Tibial nerve (tissue), 3 donors: ENCODE measurements at regions not wholly inside any gene's neighbourhood (a gene's known extent, or its start where the extent isn't known, plus 50 kb on each side); places are given as distances from the start of the nearest gene placed in this dataset.

Source experiments
- CTCF ChIP-seq, 5 experiments: fragments of 200-600 bp in 3 of 5; fragments of 450-650 bp in 2 of 5; sonication (generic) in 3 of 5; IDR thresholded peaks; one replicate each; pipeline ENCODE4 v1.5.1; 2016 to 2019; ENCODE audit warnings: antibody characterized with exemption in 5 of 5, mild to moderate bottlenecking in 3 of 5, moderate library complexity in 2 of 5
- POLR2A ChIP-seq, 2 donors: fragments of 450-650 bp; IDR thresholded peaks; one replicate each; pipeline ENCODE4 v1.6.1; 2017; ENCODE audit warnings: antibody characterized with exemption in 2 of 2, mild to moderate bottlenecking in 2 of 2, moderate library complexity in 2 of 2

GRCh38 chr10:4546500-4546899 is 279.5 kb upstream of the AKR1E2 start:
- no peak for TF ChIP-seq CTCF (IDR thresholded peaks at IDR 0.05)
- TF ChIP-seq POLR2A (IDR thresholded peaks at IDR 0.05), result no peak
